ENCODE measurements at regions not wholly inside any gene's neighbourhood (a gene's known extent, or its start where the extent isn't known, plus 50 kb on each side); places are given as distances from the start of the nearest gene placed in this dataset.

DNA sequence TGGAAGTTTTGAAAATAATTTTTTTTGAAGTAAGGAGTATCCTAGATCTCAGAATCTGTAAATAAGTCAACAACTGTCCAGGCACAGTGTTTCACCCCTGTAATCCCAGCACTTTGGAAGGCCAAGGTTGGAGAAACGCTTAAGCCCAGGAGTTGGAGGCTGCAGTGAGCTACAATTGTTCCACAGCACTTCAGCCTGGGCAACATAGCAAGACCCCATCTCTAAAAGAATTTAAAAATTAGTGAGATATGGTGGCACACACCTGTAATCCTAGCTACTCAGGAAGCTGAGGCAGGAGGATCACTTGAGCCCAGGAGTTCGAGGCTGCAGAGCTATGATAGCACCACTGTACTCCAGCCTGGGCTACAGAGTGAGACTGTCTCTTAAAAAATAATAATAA lies 87.2 kb upstream of the ZNF507 start:
- TF ChIP-seq, protein P1, sequence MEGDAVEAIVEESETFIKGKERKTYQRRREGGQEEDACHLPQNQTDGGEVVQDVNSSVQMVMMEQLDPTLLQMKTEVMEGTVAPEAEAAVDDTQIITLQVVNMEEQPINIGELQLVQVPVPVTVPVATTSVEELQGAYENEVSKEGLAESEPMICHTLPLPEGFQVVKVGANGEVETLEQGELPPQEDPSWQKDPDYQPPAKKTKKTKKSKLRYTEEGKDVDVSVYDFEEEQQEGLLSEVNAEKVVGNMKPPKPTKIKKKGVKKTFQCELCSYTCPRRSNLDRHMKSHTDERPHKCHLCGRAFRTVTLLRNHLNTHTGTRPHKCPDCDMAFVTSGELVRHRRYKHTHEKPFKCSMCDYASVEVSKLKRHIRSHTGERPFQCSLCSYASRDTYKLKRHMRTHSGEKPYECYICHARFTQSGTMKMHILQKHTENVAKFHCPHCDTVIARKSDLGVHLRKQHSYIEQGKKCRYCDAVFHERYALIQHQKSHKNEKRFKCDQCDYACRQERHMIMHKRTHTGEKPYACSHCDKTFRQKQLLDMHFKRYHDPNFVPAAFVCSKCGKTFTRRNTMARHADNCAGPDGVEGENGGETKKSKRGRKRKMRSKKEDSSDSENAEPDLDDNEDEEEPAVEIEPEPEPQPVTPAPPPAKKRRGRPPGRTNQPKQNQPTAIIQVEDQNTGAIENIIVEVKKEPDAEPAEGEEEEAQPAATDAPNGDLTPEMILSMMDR (conservative IDR thresholded peaks at IDR 0.05), result no peak
- no peak overlapping the region for H3K27ac ChIP-seq

DNA sequence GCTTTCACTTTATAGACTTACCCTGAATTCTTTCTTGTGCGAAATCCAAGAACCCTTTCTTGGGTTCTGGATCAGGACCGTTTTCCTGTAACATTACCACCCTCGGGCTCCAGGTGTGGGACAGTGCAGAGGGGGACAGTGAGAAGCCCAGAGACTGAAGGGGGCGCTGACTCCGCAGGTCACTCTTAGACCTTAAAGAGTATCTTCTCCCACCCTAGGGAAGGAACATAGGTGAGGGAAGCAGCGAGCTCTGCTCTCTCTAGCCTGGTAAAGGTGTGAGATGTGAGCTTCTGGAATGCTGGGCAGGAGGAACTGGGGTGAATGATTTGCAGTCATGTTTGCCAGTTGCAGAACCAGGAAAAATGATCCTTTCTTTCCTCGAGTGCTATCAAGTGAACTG lies 80.8 kb upstream of the ZNF507 start:
- TF ChIP-seq, protein P1 (conservative IDR thresholded peaks at IDR 0.05), result no peak
- H3K27ac ChIP-seq, result no peak overlapping the region

DNA sequence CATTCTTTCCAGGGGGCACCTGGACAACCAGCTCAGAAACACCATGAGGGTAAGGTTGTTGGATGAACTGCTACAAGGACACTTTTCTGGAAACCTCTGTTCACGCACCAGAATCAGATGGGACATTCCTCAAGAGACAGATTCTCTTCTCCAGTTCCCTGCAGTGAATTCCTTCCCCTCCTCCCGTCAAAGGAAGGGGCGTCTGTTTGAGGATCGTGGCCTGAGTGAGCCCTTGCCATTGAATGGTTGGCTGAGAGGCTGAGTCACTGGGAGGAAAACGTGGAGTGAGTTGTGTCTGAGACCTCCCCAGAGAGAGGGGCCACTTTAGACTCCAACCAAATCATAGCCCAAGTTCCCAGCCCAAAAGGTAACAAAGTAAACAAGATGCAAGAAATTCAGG lies 79.4 kb upstream of the ZNF507 start:
- TF ChIP-seq, protein P1 (conservative IDR thresholded peaks at IDR 0.05), result no peak
- H3K27ac ChIP-seq, result no peak overlapping the region

DNA sequence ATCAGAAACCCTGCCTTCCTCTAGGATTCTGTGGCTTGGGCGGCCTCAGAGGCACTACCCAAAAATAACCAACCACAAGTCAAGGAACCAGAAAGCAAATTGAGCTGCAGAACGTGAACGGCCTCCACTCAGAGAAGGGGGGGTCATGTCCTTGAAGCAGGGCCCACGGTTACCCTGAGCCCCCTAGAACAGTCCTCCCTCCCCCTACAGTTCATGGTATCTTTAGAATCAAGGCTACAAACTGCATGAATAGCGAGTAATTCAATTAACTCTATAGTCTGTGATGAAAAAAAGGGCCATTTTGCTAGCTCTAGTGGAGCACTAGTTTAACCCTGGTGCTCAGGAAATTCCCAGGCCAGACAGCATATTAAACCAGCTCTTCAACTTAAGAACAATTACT lies 79.0 kb upstream of the ZNF507 start:
- TF ChIP-seq, protein P1 (conservative IDR thresholded peaks at IDR 0.05), result no peak
- no peak overlapping the region for H3K27ac ChIP-seq

DNA sequence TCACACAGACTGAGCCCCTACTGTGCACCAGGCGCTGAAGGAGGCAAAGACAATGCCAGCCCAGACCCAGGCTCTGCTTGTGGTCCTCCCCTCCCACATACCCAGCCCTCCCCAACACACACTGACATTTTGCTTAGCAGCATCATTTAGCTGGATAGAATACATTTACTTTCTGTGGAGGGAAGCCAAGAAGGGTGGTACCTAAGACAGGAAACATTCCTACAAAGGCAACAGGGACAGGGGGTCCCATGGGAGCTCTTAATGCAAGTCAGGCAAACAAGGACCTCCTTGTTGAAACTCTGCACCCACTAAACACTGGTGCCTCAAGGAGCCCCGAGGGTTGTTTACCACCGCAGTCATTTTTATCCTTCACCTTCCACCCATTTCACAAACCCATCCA lies 77.0 kb upstream of the ZNF507 start:
- no peak overlapping the region for H3K27ac ChIP-seq
- TF ChIP-seq, protein P1 (conservative IDR thresholded peaks at IDR 0.05), result no peak

DNA sequence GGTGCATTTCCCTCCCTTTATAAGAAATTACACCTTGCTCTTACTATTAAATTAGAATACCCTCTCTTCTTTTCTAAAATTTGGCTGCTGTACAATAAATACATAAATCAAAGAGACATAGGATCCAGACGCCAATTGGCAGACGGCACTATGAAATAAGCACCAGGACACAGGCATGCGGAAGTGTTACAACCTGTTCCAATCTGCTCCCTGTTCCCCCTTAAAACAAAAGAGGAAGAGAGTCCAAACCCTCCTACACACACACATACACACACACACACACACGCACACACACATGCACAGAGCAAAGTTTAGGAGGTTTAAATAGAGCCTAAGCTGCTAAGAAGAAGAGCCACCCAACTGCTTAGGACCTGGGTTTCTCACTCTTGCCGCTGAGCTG lies 75.6 kb upstream of the ZNF507 start:
- TF ChIP-seq, protein P1 (conservative IDR thresholded peaks at IDR 0.05), result no peak
- peak overlapping the region; percentile 13; the same call in 1 of the 2 replicates for H3K27ac ChIP-seq

DNA sequence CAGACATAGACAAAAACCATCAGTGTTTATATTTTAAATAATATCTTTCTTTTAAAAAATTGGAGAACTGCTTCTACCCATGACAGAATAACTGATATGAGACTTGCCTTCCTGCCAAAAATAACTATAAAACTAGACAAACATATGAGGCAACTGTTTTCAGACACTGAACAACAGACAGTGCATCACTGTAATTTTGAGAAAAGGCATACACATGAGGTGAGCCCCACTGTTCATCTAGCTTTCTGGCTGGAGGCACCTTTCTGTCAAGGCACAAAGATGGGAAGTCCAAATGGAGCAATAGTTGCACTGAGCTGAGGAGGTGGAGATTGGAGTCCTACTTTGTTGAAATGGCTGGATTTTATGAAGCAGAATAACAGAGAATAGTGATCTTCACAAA lies 71.9 kb upstream of the ZNF507 start:
- H3K27ac ChIP-seq, result peak overlapping the region; percentile 6; the same call in 1 of the 2 replicates
- TF ChIP-seq, protein P1 (conservative IDR thresholded peaks at IDR 0.05), result no peak

DNA sequence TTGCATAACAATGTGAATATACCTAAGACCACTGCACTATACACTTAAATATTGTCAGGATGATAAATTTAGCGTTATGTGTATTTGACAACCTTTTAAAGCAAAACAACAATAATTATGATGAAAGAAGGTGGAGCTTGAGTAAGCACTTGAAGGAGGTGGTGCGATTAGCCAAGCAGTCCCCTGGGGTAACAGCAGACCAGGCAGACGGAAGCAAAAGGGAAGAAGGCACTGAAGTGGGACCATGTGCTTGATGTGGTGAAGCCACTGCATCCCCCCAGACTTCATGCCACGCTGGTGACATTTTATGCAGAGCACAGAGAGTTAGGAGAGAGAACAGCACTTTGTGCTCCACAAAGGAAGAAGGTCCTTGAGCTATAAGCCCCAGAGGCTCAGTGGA lies 58.3 kb upstream of the ZNF507 start:
- no peak overlapping the region for H3K27ac ChIP-seq
- TF ChIP-seq, protein P1 (conservative IDR thresholded peaks at IDR 0.05), result no peak
